ENCODE measurements at regions not wholly inside any gene's neighbourhood (a gene's known extent, or its start where the extent isn't known, plus 50 kb on each side); places are given as distances from the start of the nearest gene placed in this dataset.
A peak's percentile ranks its signal among the peaks of the same experiment; 100 is the strongest.

DNA sequence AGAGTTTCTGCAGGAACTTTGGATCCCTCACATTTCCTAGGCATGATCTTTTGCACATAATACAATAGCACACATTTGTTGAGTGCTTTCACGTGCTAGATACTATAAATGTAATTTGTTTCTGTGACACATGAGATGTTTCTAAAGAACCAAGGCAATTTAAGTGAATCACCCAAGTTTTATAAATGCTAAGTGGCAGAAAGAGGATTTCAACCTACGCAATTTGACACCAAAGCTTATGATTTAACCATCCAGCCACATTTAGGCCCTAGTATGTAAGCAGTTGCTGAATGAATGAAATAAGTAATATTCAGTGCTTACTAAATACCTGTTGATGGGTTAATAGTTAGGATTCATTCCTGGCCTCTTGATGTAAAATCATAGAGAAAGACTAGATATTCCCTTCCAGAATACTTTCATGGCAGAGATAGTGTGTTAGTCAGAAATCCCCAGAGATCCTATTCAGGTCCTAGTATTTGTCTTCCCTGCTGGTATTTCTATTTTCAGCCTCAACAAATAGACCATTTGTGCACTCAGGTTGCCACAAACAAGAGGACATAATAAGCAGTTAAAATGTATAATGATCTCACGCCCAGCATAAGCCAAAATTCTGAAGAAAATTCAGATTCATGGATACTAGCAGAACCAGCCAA, 572.6 kb downstream of the IPMK start:
- no peak for DNase-seq
- H3F3A ChIP-seq (replicated peaks; ENCODE audit: insufficient read depth): peaks cover 26% of the 10 kb centered on the region
- H3K9me3 ChIP-seq: no peaks in the 10 kb centered on the region
- H3K9me2 ChIP-seq: no peaks in the 10 kb centered on the region
- H3K9ac ChIP-seq: no peak overlapping the region
- no peaks in the 10 kb centered on the region for H3K27me3 ChIP-seq (ENCODE audit: insufficient read depth)
- H3K4me2 ChIP-seq: no peak overlapping the region
- H3K36me3 ChIP-seq (replicated peaks in 1 of 2; ENCODE audit: control insufficient read depth in 1 of 2, insufficient read depth in 2 of 2, low read length in 1 of 2): no peaks in the 10 kb centered on the region
- TF ChIP-seq, protein P1, sequence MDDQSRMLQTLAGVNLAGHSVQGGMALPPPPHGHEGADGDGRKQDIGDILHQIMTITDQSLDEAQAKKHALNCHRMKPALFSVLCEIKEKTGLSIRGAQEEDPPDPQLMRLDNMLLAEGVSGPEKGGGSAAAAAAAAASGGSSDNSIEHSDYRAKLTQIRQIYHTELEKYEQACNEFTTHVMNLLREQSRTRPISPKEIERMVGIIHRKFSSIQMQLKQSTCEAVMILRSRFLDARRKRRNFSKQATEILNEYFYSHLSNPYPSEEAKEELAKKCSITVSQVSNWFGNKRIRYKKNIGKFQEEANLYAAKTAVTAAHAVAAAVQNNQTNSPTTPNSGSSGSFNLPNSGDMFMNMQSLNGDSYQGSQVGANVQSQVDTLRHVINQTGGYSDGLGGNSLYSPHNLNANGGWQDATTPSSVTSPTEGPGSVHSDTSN (IDR thresholded peaks at IDR 0.05): no peak
- TF ChIP-seq FOXM1 (IDR thresholded peaks at IDR 0.05; ENCODE audit: low read depth) (no peak), CHD2 (IDR thresholded peaks at IDR 0.05; ENCODE audit: low read length, partially characterized antibody) (no peak), NFIC (IDR thresholded peaks at IDR 0.05; ENCODE audit: borderline replicate concordance) (no peak), RCOR1 (IDR thresholded peaks at IDR 0.05; ENCODE audit: low read length) (no peak), SMC3 (IDR thresholded peaks at IDR 0.05; ENCODE audit: low read depth, low read length) (no peak), RXRA (IDR thresholded peaks at IDR 0.05; ENCODE audit: borderline replicate concordance, low read depth) (no peak), FOSL2 (IDR thresholded peaks at IDR 0.05; ENCODE audit: borderline replicate concordance, low read depth) (no peak), ELF1 (IDR thresholded peaks at IDR 0.05) (no peak), SIN3A (IDR thresholded peaks at IDR 0.05; ENCODE audit: borderline replicate concordance, low read depth, low read length) (no peak)
- TF ChIP-seq, protein P2, sequence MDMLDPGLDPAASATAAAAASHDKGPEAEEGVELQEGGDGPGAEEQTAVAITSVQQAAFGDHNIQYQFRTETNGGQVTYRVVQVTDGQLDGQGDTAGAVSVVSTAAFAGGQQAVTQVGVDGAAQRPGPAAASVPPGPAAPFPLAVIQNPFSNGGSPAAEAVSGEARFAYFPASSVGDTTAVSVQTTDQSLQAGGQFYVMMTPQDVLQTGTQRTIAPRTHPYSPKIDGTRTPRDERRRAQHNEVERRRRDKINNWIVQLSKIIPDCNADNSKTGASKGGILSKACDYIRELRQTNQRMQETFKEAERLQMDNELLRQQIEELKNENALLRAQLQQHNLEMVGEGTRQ (IDR thresholded peaks at IDR 0.05; ENCODE audit: borderline replicate concordance, low read depth, low read length): no peak
- TF ChIP-seq, protein P3, sequence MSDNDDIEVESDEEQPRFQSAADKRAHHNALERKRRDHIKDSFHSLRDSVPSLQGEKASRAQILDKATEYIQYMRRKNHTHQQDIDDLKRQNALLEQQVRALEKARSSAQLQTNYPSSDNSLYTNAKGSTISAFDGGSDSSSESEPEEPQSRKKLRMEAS (IDR thresholded peaks at IDR 0.05; ENCODE audit: low read depth): no peak
- H3K4me3 ChIP-seq (ENCODE audit: low read depth in 2 of 2, low read length in 1 of 2): no peak overlapping the region
- WGBS (ENCODE audit: low lambda C conversion rate): 58% methylated on average over 3 of the region's 3 CpGs
- no peak overlapping the region for H2AFZ ChIP-seq (ENCODE audit: low read depth)
- peak overlapping the region in 1 of 2 experiments; percentile 88; a peak in 2 of 4 replicates for H3K27ac ChIP-seq (ENCODE audit: low read depth in 2 of 2, low read length in 1 of 2)
- POLR2A ChIA-PET: no interaction called here
- H3K4me1 ChIP-seq (ENCODE audit: control insufficient read depth in 1 of 2, insufficient read depth in 2 of 2, low read depth in 1 of 2, low read length in 1 of 2): peaks cover 0 to 7% of the 10 kb centered on the region in 2 experiments; a peak in 2 of 4 replicates
- H4K20me1 ChIP-seq (ENCODE audit: insufficient read depth): no peaks in the 10 kb centered on the region
- CTCF ChIA-PET: interaction anchor here (2.5 kb wide), 1 partner anchor 38 kb away, joined by 6 read pairs; no protein-coding TSS in a partner anchor
- no peaks in the 10 kb centered on the region for H3K79me2 ChIP-seq (ENCODE audit: insufficient read depth)

DNA sequence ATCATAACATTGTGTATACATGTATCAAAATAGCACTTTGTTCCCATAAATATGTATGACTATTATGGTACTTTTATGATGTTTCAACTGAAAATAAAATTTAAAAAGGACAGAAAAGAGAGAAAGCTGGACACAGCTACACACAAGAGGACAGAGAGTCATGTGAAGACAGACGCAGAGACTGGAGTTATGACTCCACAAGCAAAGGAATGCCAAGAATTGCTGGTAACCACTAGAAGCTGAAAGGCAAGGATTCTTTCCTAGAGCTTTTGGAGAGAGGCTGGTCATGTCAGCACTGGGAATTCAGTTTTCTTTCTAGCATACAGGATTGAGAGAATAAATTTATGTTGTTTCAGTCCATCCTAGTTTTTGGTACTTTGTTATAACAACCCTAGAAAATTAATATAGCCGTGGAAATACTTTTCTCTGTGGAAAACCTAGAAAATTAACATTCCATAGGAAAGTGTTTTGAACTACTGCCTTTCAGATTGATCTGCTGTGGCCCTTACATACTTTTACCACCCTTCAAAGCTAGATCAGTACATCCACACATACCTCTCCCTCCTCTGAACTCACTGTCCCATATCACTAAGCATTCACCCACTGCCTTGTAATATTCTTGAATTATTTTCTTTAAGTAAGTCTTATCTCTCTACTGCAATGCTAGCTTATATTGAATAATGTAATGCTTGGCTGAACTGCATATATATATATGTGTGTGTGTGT, 575.3 kb downstream of the IPMK start:
- Histone ChIP-seq H3K9me3 (no peaks in the 10 kb centered on the region), H3K27me3 (ENCODE audit: insufficient read depth) (no peaks in the 10 kb centered on the region), H3K4me1 (ENCODE audit: control insufficient read depth in 1 of 2, insufficient read depth in 2 of 2, low read depth in 1 of 2, low read length in 1 of 2) (peaks cover 0 to 7% of the 10 kb centered on the region in 2 experiments; a peak in 1 of 4 replicates), H4K20me1 (ENCODE audit: insufficient read depth) (no peaks in the 10 kb centered on the region), H3K36me3 (replicated peaks in 1 of 2; ENCODE audit: control insufficient read depth in 1 of 2, insufficient read depth in 2 of 2, low read length in 1 of 2) (no peaks in the 10 kb centered on the region), H3K27ac (ENCODE audit: low read depth in 2 of 2, low read length in 1 of 2) (peak overlapping the region; percentile 48 to 70; a peak in 3 of 4 replicates), H3K79me2 (ENCODE audit: insufficient read depth) (no peaks in the 10 kb centered on the region), H3K4me2 (no peak overlapping the region), H2AFZ (ENCODE audit: low read depth) (peak overlapping the region; percentile 39; the same call in 1 of the 2 replicates), H3K9me2 (no peaks in the 10 kb centered on the region), H3K9ac (peak overlapping the region; percentile 37; the same call in 1 of the 2 replicates), H3F3A (replicated peaks; ENCODE audit: insufficient read depth) (peaks cover 24% of the 10 kb centered on the region), H3K4me3 (ENCODE audit: low read depth in 2 of 2, low read length in 1 of 2) (no peak overlapping the region)
- no peak for DNase-seq
- CTCF ChIA-PET: interaction anchor here (0.7 to 1.6 kb wide), 2 partner anchors 35 to 460 kb away, joined by 3 to 5 read pairs; no protein-coding TSS in a partner anchor
- POLR2A ChIA-PET: no interaction called here
- whole genome bisulfite sequencing (ENCODE audit: low lambda C conversion rate): 31% methylated on average over 2 of the region's 2 CpGs
- no peak for TF ChIP-seq POLR2AphosphoS5 (IDR thresholded peaks at IDR 0.05; ENCODE audit: low read depth, low read length)
- TF ChIP-seq SMC3 (IDR thresholded peaks at IDR 0.05; ENCODE audit: low read depth, low read length): no peak
- no peak for TF ChIP-seq ELF1 (IDR thresholded peaks at IDR 0.05)
- no peak for TF ChIP-seq EZH2phosphoT487 (IDR thresholded peaks at IDR 0.05; ENCODE audit: borderline replicate concordance, low read depth)
- TF ChIP-seq, protein P1 (IDR thresholded peaks at IDR 0.05): 0 out of 2 replicates have a peak, but pooled peaks have one; percentile 22
- TF ChIP-seq TAF1 (IDR thresholded peaks at IDR 0.05; ENCODE audit: borderline replicate concordance, low read depth, low read length): 0 out of 2 replicates have a peak, but pooled peaks have one; percentile 37
- TF ChIP-seq, protein P3 (IDR thresholded peaks at IDR 0.05; ENCODE audit: low read depth): no peak
- TF ChIP-seq CHD2 (IDR thresholded peaks at IDR 0.05; ENCODE audit: low read length, partially characterized antibody): no peak
- peak; percentile 39; the same call in 1 of the 2 replicates for TF ChIP-seq TCF12 (IDR thresholded peaks at IDR 0.05)
- TF ChIP-seq GABPA (IDR thresholded peaks at IDR 0.05; ENCODE audit: low read depth): no peak
- TF ChIP-seq, protein P4, sequence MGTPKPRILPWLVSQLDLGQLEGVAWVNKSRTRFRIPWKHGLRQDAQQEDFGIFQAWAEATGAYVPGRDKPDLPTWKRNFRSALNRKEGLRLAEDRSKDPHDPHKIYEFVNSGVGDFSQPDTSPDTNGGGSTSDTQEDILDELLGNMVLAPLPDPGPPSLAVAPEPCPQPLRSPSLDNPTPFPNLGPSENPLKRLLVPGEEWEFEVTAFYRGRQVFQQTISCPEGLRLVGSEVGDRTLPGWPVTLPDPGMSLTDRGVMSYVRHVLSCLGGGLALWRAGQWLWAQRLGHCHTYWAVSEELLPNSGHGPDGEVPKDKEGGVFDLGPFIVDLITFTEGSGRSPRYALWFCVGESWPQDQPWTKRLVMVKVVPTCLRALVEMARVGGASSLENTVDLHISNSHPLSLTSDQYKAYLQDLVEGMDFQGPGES (IDR thresholded peaks at IDR 0.05; ENCODE audit: low read depth, low read length): no peak
- TF ChIP-seq, protein P5, sequence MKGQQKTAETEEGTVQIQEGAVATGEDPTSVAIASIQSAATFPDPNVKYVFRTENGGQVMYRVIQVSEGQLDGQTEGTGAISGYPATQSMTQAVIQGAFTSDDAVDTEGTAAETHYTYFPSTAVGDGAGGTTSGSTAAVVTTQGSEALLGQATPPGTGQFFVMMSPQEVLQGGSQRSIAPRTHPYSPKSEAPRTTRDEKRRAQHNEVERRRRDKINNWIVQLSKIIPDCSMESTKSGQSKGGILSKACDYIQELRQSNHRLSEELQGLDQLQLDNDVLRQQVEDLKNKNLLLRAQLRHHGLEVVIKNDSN (IDR thresholded peaks at IDR 0.05; ENCODE audit: borderline replicate concordance, low read depth): peak; percentile 40; the same call in 1 of the 2 replicates
- no peak for TF ChIP-seq FOXM1 (IDR thresholded peaks at IDR 0.05; ENCODE audit: low read depth)
